Neural cell (in vitro differentiated cells): ENCODE measurements at regions not wholly inside any gene's neighbourhood (a gene's known extent, or its start where the extent isn't known, plus 50 kb on each side); places are given as distances from the start of the nearest gene placed in this dataset.

ENCODE experiments used
- H2AFZ ChIP-seq: fragments of 200-600, 300-800 bp; sonication (generic), shearing (Covaris generic); 2 replicates; pipeline ENCODE4 v1.6.0; 2014; ENCODE audit warnings: low read depth, mild to moderate bottlenecking, antibody characterized with exemption, low read length, moderate library complexity
- H3F3A ChIP-seq: fragments of 200-600 bp; shearing (Covaris generic); 2 replicates; pipeline ENCODE4 v1.6.1; 2016; ENCODE audit warnings: mild to moderate bottlenecking, moderate library complexity, mixed read lengths, antibody characterized with exemption, low read length; ENCODE audit not compliant: insufficient read depth, poor library complexity, severe bottlenecking
- H3K27ac ChIP-seq: fragments of 200-600, 300-800 bp; sonication (generic), shearing (Covaris generic); 2 replicates; pipeline ENCODE4 v1.5.1; 2014; ENCODE audit warnings: mild to moderate bottlenecking, low read length, moderate library complexity
- H3K27me3 ChIP-seq: fragments of 300-800, 200-600 bp; sonication (generic), shearing (Covaris generic); 2 replicates; pipeline ENCODE4 v1.6.0; 2014; ENCODE audit warnings: mild to moderate bottlenecking, low read depth, low read length, moderate library complexity; ENCODE audit not compliant: insufficient read depth
- H3K36me3 ChIP-seq: fragments of 300-800, 200-600 bp; sonication (generic), shearing (Covaris generic); 2 replicates; pipeline ENCODE4 v1.5.1; 2014; ENCODE audit warnings: mild to moderate bottlenecking, antibody characterized with exemption, low read length, moderate library complexity; ENCODE audit not compliant: insufficient read depth
- H3K4me2 ChIP-seq: fragments of 300-800, 200-600 bp; sonication (generic), shearing (Covaris generic); 2 replicates; pipeline ENCODE4 v1.6.0; 2014; ENCODE audit warnings: mild to moderate bottlenecking, low read length
- H3K4me3 ChIP-seq: fragments of 300-800, 200-600 bp; sonication (generic), shearing (Covaris generic); 2 replicates; pipeline ENCODE4 v1.5.1; 2014; ENCODE audit warnings: mild to moderate bottlenecking, low read length, moderate library complexity
- H3K79me2 ChIP-seq: fragments of 200-600 bp; shearing (Covaris generic); replicated peaks from 2 replicates; pipeline ENCODE4 v1.6.0; 2014; ENCODE audit warnings: mild to moderate bottlenecking, low read length, moderate library complexity; ENCODE audit not compliant: insufficient read depth
- H3K9ac ChIP-seq: fragments of 300-800, 200-600 bp; sonication (generic), shearing (Covaris generic); 2 replicates; pipeline ENCODE4 v1.6.1; 2016; ENCODE audit warnings: mild to moderate bottlenecking, low read length, mixed read lengths
- H3K9me2 ChIP-seq: fragments of 200-600 bp; shearing (Covaris generic); 2 replicates; pipeline ENCODE4 v1.6.1; 2016; ENCODE audit warnings: mild to moderate bottlenecking, low read length, mixed read lengths; ENCODE audit not compliant: insufficient read depth
- H3K9me3 ChIP-seq: fragments of 200-600, 300-800 bp; sonication (generic), shearing (Covaris generic); 2 replicates; pipeline ENCODE4 v1.6.1; 2016; ENCODE audit warnings: mild to moderate bottlenecking, mixed run types, low read length, moderate library complexity, mixed read lengths
- H4K20me1 ChIP-seq: fragments of 200-600 bp; shearing (Covaris generic); 2 replicates; pipeline ENCODE4 v1.6.1; 2016; ENCODE audit warnings: mild to moderate bottlenecking, mixed run types; ENCODE audit not compliant: insufficient read depth
- CTCF ChIP-seq: fragments of 450-650 bp; IDR thresholded peaks from 2 replicates; pipeline ENCODE4 v1.5.1; 2014; ENCODE audit warnings: antibody characterized with exemption, mild to moderate bottlenecking, moderate library complexity; ENCODE audit not compliant: poor library complexity, severe bottlenecking
- EP300 ChIP-seq: fragments of 450-650 bp; conservative IDR thresholded peaks from 2 replicates; pipeline ENCODE4 v1.6.1; 2014; ENCODE audit warnings: antibody characterized with exemption, mild to moderate bottlenecking, moderate library complexity; ENCODE audit not compliant: poor library complexity, severe bottlenecking
- EZH2 ChIP-seq: fragments of 200-600, 300-800 bp; shearing (Covaris generic), sonication (generic); IDR thresholded peaks from 2 replicates; pipeline ENCODE4 v1.6.1; 2014; ENCODE audit warnings: antibody characterized with exemption, low read length, borderline replicate concordance, mild to moderate bottlenecking; ENCODE audit not compliant: insufficient read depth, poor library complexity, severe bottlenecking
- MXI1 ChIP-seq: fragments of 450-650 bp; conservative IDR thresholded peaks from 2 replicates; pipeline ENCODE4 v1.6.1; 2014; ENCODE audit warnings: antibody characterized with exemption, mild to moderate bottlenecking; ENCODE audit not compliant: poor library complexity, severe bottlenecking
- POLR2AphosphoS5 ChIP-seq: IDR thresholded peaks from 2 replicates; pipeline ENCODE4 v1.6.1; 2012
- RAD21 ChIP-seq: fragments of 450-650 bp; conservative IDR thresholded peaks from 2 replicates; pipeline ENCODE4 v1.6.1; 2014; ENCODE audit warnings: antibody characterized with exemption, mild to moderate bottlenecking, moderate library complexity
- REST ChIP-seq: IDR thresholded peaks from 2 replicates; pipeline ENCODE4 v1.6.1; 2012; ENCODE audit warnings: borderline replicate concordance
- SMC3 ChIP-seq: fragments of 450-650 bp; conservative IDR thresholded peaks from 2 replicates; pipeline ENCODE4 v1.6.1; 2014; ENCODE audit warnings: antibody characterized with exemption, mild to moderate bottlenecking, moderate library complexity; ENCODE audit not compliant: poor library complexity
- TAF1 ChIP-seq: IDR thresholded peaks from 2 replicates; pipeline ENCODE4 v1.6.1; 2012; ENCODE audit warnings: low read depth

GRCh38 chr13:22240716-22241115 lies 569.8 kb downstream of the FGF9 start:
- no peaks in the 10 kb centered on the region for H3K9me3 ChIP-seq
- TF ChIP-seq EP300 (no peak), CTCF (no peak), SMC3 (no peak), REST (no peak), POLR2AphosphoS5 (no peak), EZH2 (no peak), RAD21 (no peak), TAF1 (no peak), MXI1 (no peak)
- no peak overlapping the region for H3K27ac ChIP-seq
- peaks cover 2% of the 10 kb centered on the region for H3K27me3 ChIP-seq
- H3F3A ChIP-seq = no peaks in the 10 kb centered on the region
- no peak overlapping the region for H3K4me3 ChIP-seq
- no peaks in the 10 kb centered on the region for H3K79me2 ChIP-seq
- no peak overlapping the region for H3K4me2 ChIP-seq
- H2AFZ ChIP-seq = no peak overlapping the region
- H3K9ac ChIP-seq = no peak overlapping the region
- no peaks in the 10 kb centered on the region for H4K20me1 ChIP-seq
- no peaks in the 10 kb centered on the region for H3K9me2 ChIP-seq
- H3K36me3 ChIP-seq = no peaks in the 10 kb centered on the region

GRCh38 chr13:22243469-22244163 lies 572.7 kb downstream of the FGF9 start:
- Histone ChIP-seq H3K9ac (no peak overlapping the region), H2AFZ (no peak overlapping the region), H3K27ac (no peak overlapping the region), H3K9me3 (no peaks in the 10 kb centered on the region), H3K36me3 (no peaks in the 10 kb centered on the region), H3K4me2 (no peak overlapping the region), H4K20me1 (no peaks in the 10 kb centered on the region), H3K9me2 (no peaks in the 10 kb centered on the region), H3K4me3 (no peak overlapping the region), H3K79me2 (no peaks in the 10 kb centered on the region), H3K27me3 (no peaks in the 10 kb centered on the region), H3F3A (no peaks in the 10 kb centered on the region)
- no peak for TF ChIP-seq EP300
- TF ChIP-seq SMC3 = no peak
- TF ChIP-seq RAD21 = no peak
- TF ChIP-seq TAF1 = no peak
- TF ChIP-seq REST = no peak
- TF ChIP-seq MXI1 = no peak
- TF ChIP-seq CTCF = no peak
- no peak for TF ChIP-seq EZH2
